ENCODE measurements at regions not wholly inside any gene's neighbourhood (a gene's known extent, or its start where the extent isn't known, plus 50 kb on each side); places are given as distances from the start of the nearest gene placed in this dataset.

DNA sequence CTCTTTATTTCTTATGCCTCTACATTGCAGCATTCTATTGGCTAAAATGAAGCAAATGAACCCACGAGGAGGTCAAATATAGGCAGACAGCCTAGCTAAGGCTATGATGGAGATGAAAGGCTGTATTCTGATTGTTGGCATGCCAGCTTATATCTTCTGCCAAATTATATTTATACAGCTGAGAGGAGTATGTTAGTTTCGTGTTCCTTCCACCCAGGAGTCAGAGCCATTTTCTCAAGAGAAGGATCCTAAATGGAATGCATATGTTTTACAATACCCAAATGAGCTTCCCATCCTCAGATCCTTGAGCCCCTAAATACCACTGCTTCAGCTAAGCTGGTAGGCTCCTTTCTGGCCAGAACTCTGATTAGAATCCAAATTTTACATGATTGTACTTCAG, 178.4 kb upstream of the HDDC2 start:
- no peak overlapping the region for H3K18ac ChIP-seq (ENCODE audit: low read depth, low read length)
- CTCF ChIA-PET = no interaction called here
- H2AK5ac ChIP-seq (ENCODE audit: low read depth, low read length) = no peak overlapping the region
- H2BK15ac ChIP-seq (ENCODE audit: low read depth, low read length) = no peak overlapping the region
- H3K9me1 ChIP-seq (ENCODE audit: insufficient read depth, low read length) = no peaks in the 10 kb centered on the region
- ATAC-seq (ENCODE audit: low read depth) (no peak), DNase-seq (no peak)
- H4K91ac ChIP-seq (ENCODE audit: insufficient read depth, low read depth, low read length) = no peak overlapping the region
- no peak overlapping the region for H3K23ac ChIP-seq (ENCODE audit: low read depth, low read length)
- H3K4me1 ChIP-seq (ENCODE audit: control insufficient read depth, insufficient read depth, low read length) = no peaks in the 10 kb centered on the region
- H4K5ac ChIP-seq (ENCODE audit: low read depth, low read length) = no peak overlapping the region
- no peaks in the 10 kb centered on the region for H4K20me1 ChIP-seq (ENCODE audit: insufficient read depth, low read length)
- TF ChIP-seq RCOR1 (IDR thresholded peaks at IDR 0.05; ENCODE audit: insufficient replicate concordance, low read length) (no peak), POLR2A (IDR thresholded peaks at IDR 0.05; ENCODE audit: low read depth, low read length) (no peak), MAFK (IDR thresholded peaks at IDR 0.05; ENCODE audit: low read depth, low read length) (no peak), MXI1 (IDR thresholded peaks at IDR 0.05; ENCODE audit: borderline replicate concordance, low read depth, low read length) (no peak), ELK1 (IDR thresholded peaks at IDR 0.05; ENCODE audit: borderline replicate concordance, low read depth, low read length) (no peak), MAZ (IDR thresholded peaks at IDR 0.05; ENCODE audit: borderline replicate concordance, low read depth, low read length) (no peak), SMC3 (IDR thresholded peaks at IDR 0.05; ENCODE audit: low read depth, low read length) (no peak), BHLHE40 (IDR thresholded peaks at IDR 0.05; ENCODE audit: low read depth, low read length) (no peak), CEBPB (IDR thresholded peaks at IDR 0.05; ENCODE audit: low read depth, low read length) (no peak), RAD21 (IDR thresholded peaks at IDR 0.05; ENCODE audit: low read length) (no peak), USF2 (IDR thresholded peaks at IDR 0.05; ENCODE audit: low read depth, low read length) (no peak), CHD1 (IDR thresholded peaks at IDR 0.05; ENCODE audit: low read depth, low read length) (no peak), RFX5 (IDR thresholded peaks at IDR 0.05; ENCODE audit: low read depth, low read length) (no peak), FOS (IDR thresholded peaks at IDR 0.05; ENCODE audit: low read depth, low read length) (no peak), NFE2L2 (IDR thresholded peaks at IDR 0.05; ENCODE audit: low read depth, low read length) (no peak)
- TF ChIP-seq, protein P1, sequence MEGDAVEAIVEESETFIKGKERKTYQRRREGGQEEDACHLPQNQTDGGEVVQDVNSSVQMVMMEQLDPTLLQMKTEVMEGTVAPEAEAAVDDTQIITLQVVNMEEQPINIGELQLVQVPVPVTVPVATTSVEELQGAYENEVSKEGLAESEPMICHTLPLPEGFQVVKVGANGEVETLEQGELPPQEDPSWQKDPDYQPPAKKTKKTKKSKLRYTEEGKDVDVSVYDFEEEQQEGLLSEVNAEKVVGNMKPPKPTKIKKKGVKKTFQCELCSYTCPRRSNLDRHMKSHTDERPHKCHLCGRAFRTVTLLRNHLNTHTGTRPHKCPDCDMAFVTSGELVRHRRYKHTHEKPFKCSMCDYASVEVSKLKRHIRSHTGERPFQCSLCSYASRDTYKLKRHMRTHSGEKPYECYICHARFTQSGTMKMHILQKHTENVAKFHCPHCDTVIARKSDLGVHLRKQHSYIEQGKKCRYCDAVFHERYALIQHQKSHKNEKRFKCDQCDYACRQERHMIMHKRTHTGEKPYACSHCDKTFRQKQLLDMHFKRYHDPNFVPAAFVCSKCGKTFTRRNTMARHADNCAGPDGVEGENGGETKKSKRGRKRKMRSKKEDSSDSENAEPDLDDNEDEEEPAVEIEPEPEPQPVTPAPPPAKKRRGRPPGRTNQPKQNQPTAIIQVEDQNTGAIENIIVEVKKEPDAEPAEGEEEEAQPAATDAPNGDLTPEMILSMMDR (conservative IDR thresholded peaks at IDR 0.05; ENCODE audit: low read depth, low read length) = no peak
- no peak overlapping the region for H3K27ac ChIP-seq (ENCODE audit: insufficient read depth, low read length)
- in situ Hi-C loops (cut with MboI; ENCODE audit: low sequenced_read_pairs) (no loop called here), dilution Hi-C loops (cut with HindIII; ENCODE audit: low sequenced_read_pairs, unreplicated experiment) (no loop called here), intact Hi-C loops (cut with micrococcal nuclease) (no loop called here)
- H2AK9ac ChIP-seq (replicated peaks; ENCODE audit: low read depth, low read length, poor library complexity) = no peak overlapping the region
- POLR2A ChIA-PET (ENCODE audit: unreplicated experiment) = interaction anchor here (0.5 kb wide), 1 partner anchor 31 kb away, joined by 4 read pairs; no protein-coding TSS in a partner anchor
- no peak overlapping the region for H3K56ac ChIP-seq (ENCODE audit: extremely low read depth, insufficient read depth, low read length)
- no peak overlapping the region for H3K4me2 ChIP-seq (ENCODE audit: low read depth, low read length)
- no peaks in the 10 kb centered on the region for H3K9me3 ChIP-seq (ENCODE audit: control insufficient read depth, insufficient read depth, low read length)
- no peak overlapping the region for H4K8ac ChIP-seq (ENCODE audit: low read depth in 2 of 2, low read length in 2 of 2)
- no peak overlapping the region for H2BK20ac ChIP-seq (ENCODE audit: low read depth, low read length)
- WGBS, 2 experiments (ENCODE audit: extremely low coverage in 2 of 2, insufficient read length in 1 of 2) = no CpG with 5 or more reads among the region's 2 CpGs
- no peak overlapping the region for H2BK120ac ChIP-seq (ENCODE audit: low read depth, low read length)
- no peaks in the 10 kb centered on the region for H3K36me3 ChIP-seq (ENCODE audit: control insufficient read depth, insufficient read depth, low read length)
- no TSS peak for BruUV-seq (replicated peaks)
- no peak overlapping the region for H3K4ac ChIP-seq (ENCODE audit: low read depth, low read length)
- H3K79me1 ChIP-seq (ENCODE audit: low read depth in 1 of 2, low read length in 2 of 2) = no peaks in the 10 kb centered on the region
- H2BK5ac ChIP-seq (ENCODE audit: low read depth, low read length, poor library complexity, severe bottlenecking) = no peak overlapping the region
- H3K14ac ChIP-seq (replicated peaks; ENCODE audit: low read depth, low read length) = no peak overlapping the region
- no peak overlapping the region for H2AFZ ChIP-seq (replicated peaks; ENCODE audit: low read length, poor library complexity)
- H3K27me3 ChIP-seq (ENCODE audit: control insufficient read depth, insufficient read depth, low read length) = no peaks in the 10 kb centered on the region
- no peak overlapping the region for H3K9ac ChIP-seq (ENCODE audit: low read depth, low read length)
- no peak overlapping the region for H3K4me3 ChIP-seq (ENCODE audit: insufficient read depth, low read depth, low read length)
